Endothelial cell of umbilical vein (primary cell): ENCODE measurements at regions not wholly inside any gene's neighbourhood (a gene's known extent, or its start where the extent isn't known, plus 50 kb on each side); places are given as distances from the start of the nearest gene placed in this dataset.

ENCODE experiments used
- BruUV-seq: library from RNA; stranded (reverse); fragments of 400-500 nt; replicated peaks from 2 replicates; lab custom pipeline; 2021; lab: Mats Ljungman, UMichigan
- CTCF ChIA-PET: fragments of 300-600, 350-600 bp; sonication (Branson Sonifier 250); formaldehyde crosslinking; loops from one replicate; lab custom pipeline; 2021; ENCODE audit warnings: antibody characterized with exemption, inconsistent platforms; lab: Charles Lee
- POLR2A ChIA-PET: fragments of 300-600, 350-600 bp; sonication (Branson Sonifier 250); formaldehyde crosslinking; loops from one replicate; lab custom pipeline; 2021; ENCODE audit warnings: antibody characterized with exemption, inconsistent platforms; lab: Charles Lee
- DNase-seq: peaks from one replicate; pipeline ENCODE4 v3.0.0-alpha.2; 2011; ENCODE audit warnings: low read depth, low spot score
- FAIRE-seq: peaks from 2 replicates; lab custom pipeline; 2011; peaks lifted over from hg19 to GRCh38; lab: Jason Lieb, UNC
- H2AFZ ChIP-seq: 2 replicates; pipeline ENCODE4 v1.6.0; 2012; ENCODE audit warnings: low read depth, low read length, control low read depth, inconsistent platforms
- H3K27ac ChIP-seq: 2 replicates; pipeline ENCODE4 v1.5.1; 2011; ENCODE audit warnings: low read depth, mild to moderate bottlenecking, control low read depth, low read length, moderate library complexity; ENCODE audit not compliant: insufficient read depth
- H3K27me3 ChIP-seq, 2 experiments: 2 replicates each; pipeline versions ENCODE4 v1.6.0 to v1.6.1; 2011; ENCODE audit warnings: low read length in 2 of 2, mixed read lengths in 1 of 2; ENCODE audit not compliant: control insufficient read depth in 2 of 2, insufficient read depth in 2 of 2
- H3K36me3 ChIP-seq, 2 experiments: 2 replicates in 1 of 2; 3 replicates in 1 of 2; pipeline ENCODE4 v1.5.1; 2011; ENCODE audit warnings: low read length in 2 of 2, mild to moderate bottlenecking in 1 of 2, moderate library complexity in 1 of 2; ENCODE audit not compliant: control insufficient read depth in 2 of 2, insufficient read depth in 2 of 2; ENCODE audit errors: extremely low read depth in 1 of 2
- H3K4me1 ChIP-seq: 3 replicates; pipeline ENCODE4 v1.5.1; 2011; ENCODE audit warnings: mild to moderate bottlenecking, low read length; ENCODE audit not compliant: control insufficient read depth, insufficient read depth; ENCODE audit errors: extremely low read depth
- H3K4me2 ChIP-seq: 2 replicates; pipeline ENCODE4 v1.6.1; 2011; ENCODE audit warnings: low read length, control low read depth, mixed read lengths; ENCODE audit not compliant: insufficient read depth
- H3K4me3 ChIP-seq, 3 experiments: fragments of 200-600 bp in 1 of 3; sonication (generic), shearing (Covaris generic) in 1 of 3; replicated peaks in 1 of 3; 2 replicates each; pipeline ENCODE4 v1.5.1; 2011 to 2016; ENCODE audit warnings: control low read depth in 3 of 3, low read length in 3 of 3, mild to moderate bottlenecking in 2 of 3, inconsistent platforms in 1 of 3, low read depth in 1 of 3, moderate library complexity in 1 of 3; ENCODE audit not compliant: insufficient read depth in 1 of 3
- H3K79me2 ChIP-seq: 2 replicates; pipeline ENCODE4 v1.6.0; 2012; ENCODE audit warnings: low read length, inconsistent platforms; ENCODE audit not compliant: control insufficient read depth, insufficient read depth
- H3K9ac ChIP-seq: replicated peaks from 2 replicates; pipeline ENCODE3; 2011; ENCODE audit warnings: low read length, control low read depth; ENCODE audit not compliant: insufficient read depth; ENCODE audit errors: extremely low read depth
- H3K9me1 ChIP-seq: replicated peaks from 3 replicates; pipeline ENCODE4 v1.6.0; 2011; ENCODE audit warnings: mild to moderate bottlenecking, low read length; ENCODE audit not compliant: control insufficient read depth, insufficient read depth; ENCODE audit errors: extremely low read depth
- H3K9me3 ChIP-seq: replicated peaks from 2 replicates; pipeline ENCODE4 v1.5.1; 2012; ENCODE audit warnings: low read length, inconsistent platforms; ENCODE audit not compliant: control insufficient read depth, insufficient read depth
- H4K20me1 ChIP-seq: replicated peaks from 2 replicates; pipeline ENCODE3; 2011; ENCODE audit warnings: mild to moderate bottlenecking, low read length; ENCODE audit not compliant: control insufficient read depth, insufficient read depth; ENCODE audit errors: extremely low read depth
- CTCF ChIP-seq, 2 donors: IDR thresholded peaks; 1 replicate in 1 of 2; 2 replicates in 1 of 2; pipeline ENCODE4 v1.5.1; 2011; ENCODE audit warnings: low read length in 2 of 2, mild to moderate bottlenecking in 2 of 2, moderate library complexity in 2 of 2, control low read depth in 1 of 2, inconsistent platforms in 1 of 2, low read depth in 1 of 2; ENCODE audit not compliant: insufficient read depth in 1 of 2; ENCODE audit errors: extremely low read depth in 1 of 2
- EZH2 ChIP-seq: IDR thresholded peaks from 2 replicates; pipeline ENCODE4 v1.6.1; 2012; ENCODE audit warnings: borderline replicate concordance, low read depth, mild to moderate bottlenecking, moderate library complexity, low read length, inconsistent platforms; ENCODE audit not compliant: severe bottlenecking
- FOS ChIP-seq: IDR thresholded peaks from 2 replicates; pipeline ENCODE4 v1.6.1; 2011; ENCODE audit warnings: mild to moderate bottlenecking, low read length, moderate library complexity, borderline replicate concordance; ENCODE audit not compliant: insufficient read depth
- GATA2 ChIP-seq: IDR thresholded peaks from 2 replicates; pipeline ENCODE4 v1.7.0; 2011; ENCODE audit warnings: low read depth, mild to moderate bottlenecking, moderate library complexity, mixed read lengths, low read length; ENCODE audit not compliant: insufficient read length, insufficient read depth
- JUN ChIP-seq: IDR thresholded peaks from 2 replicates; pipeline ENCODE4 v1.6.1; 2011; ENCODE audit warnings: borderline replicate concordance, low read depth; ENCODE audit not compliant: insufficient read length, insufficient read depth
- MAX ChIP-seq: IDR thresholded peaks from 2 replicates; pipeline ENCODE4 v1.6.1; 2011; ENCODE audit not compliant: insufficient read depth, insufficient read length
- MYC ChIP-seq: IDR thresholded peaks from one replicate; pipeline ENCODE4 v1.6.1; 2011; ENCODE audit warnings: mild to moderate bottlenecking, low read depth, low read length
- POLR2A ChIP-seq: IDR thresholded peaks from 2 replicates; pipeline ENCODE4 v1.6.1; 2012; ENCODE audit warnings: low read depth, mild to moderate bottlenecking, control low read depth, low read length
- POLR2AphosphoS5 ChIP-seq: IDR thresholded peaks from 2 replicates; pipeline ENCODE4 v1.6.1; 2012; ENCODE audit warnings: low read depth, mild to moderate bottlenecking, control low read depth, low read length, moderate library complexity; ENCODE audit not compliant: insufficient read depth
- dilution Hi-C: fragments of 300-500 bp; cut with MboI; formaldehyde crosslinking; loops from one replicate; pipeline ENCODE4 v1.15.0; 2019; ENCODE audit warnings: low sequenced_read_pairs; ENCODE audit not compliant: extremely low pct_ligation_motif_present
- intact Hi-C: fragments of 100-400 bp; cut with micrococcal nuclease; formaldehyde crosslinking; loops from one replicate; pipeline ENCODE4 v1.10.0; 2022

DNA sequence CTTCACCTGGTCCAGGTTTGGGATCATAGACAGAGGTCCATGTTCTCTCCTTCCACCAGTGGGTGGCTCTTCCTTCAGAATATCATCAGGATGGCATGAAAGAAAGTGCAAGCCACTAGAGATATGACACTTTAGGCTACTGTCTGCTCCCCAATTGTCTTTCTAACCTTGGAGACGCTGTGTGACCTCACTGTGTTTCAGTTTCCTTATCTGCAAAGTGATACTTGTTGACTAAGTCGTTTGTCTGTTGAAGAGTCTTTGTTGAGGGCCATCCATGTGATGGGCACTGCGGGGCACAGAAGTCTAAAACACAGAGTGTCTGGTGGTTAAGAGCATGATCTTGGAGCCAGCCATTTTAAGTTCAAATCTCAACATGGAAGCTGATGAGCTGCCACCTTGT lies 259.9 kb upstream of the THSD7B start:
- Histone ChIP-seq H3K36me3 (no peaks in the 10 kb centered on the region), H3K27ac (no peak overlapping the region), H3K4me3 (no peak overlapping the region), H3K9ac (no peak overlapping the region), H3K27me3 (no peaks in the 10 kb centered on the region), H3K79me2 (no peaks in the 10 kb centered on the region), H3K9me3 (peaks cover 3% of the 10 kb centered on the region), H2AFZ (no peak overlapping the region), H4K20me1 (no peaks in the 10 kb centered on the region), H3K4me2 (no peak overlapping the region), H3K9me1 (no peaks in the 10 kb centered on the region), H3K4me1 (no peaks in the 10 kb centered on the region)
- DNase-seq (no peak), FAIRE-seq (no peak)
- dilution Hi-C loops, result no loop called here
- ChIA-PET POLR2A (no interaction called here), CTCF (no interaction called here)
- TF ChIP-seq POLR2A (no peak), EZH2 (no peak)
- no TSS peak for BruUV-seq
- intact Hi-C loops, result no loop called here

GRCh38 chr2:136502660-136503059 lies 262.7 kb upstream of the THSD7B start:
- no peak overlapping the region for H3K4me2 ChIP-seq
- DNase-seq (no peak), FAIRE-seq (no peak)
- H3K4me1 ChIP-seq, result no peaks in the 10 kb centered on the region
- H3K27ac ChIP-seq, result no peak overlapping the region
- H3K4me3 ChIP-seq, result no peak overlapping the region
- peaks cover 1% of the 10 kb centered on the region for H3K9me3 ChIP-seq
- H3K36me3 ChIP-seq, result no peaks in the 10 kb centered on the region
- H3K79me2 ChIP-seq, result no peaks in the 10 kb centered on the region
- TF ChIP-seq CTCF (IDR thresholded peaks at IDR 0.05; ENCODE audit: extremely low read depth in 1 of 2, insufficient read depth in 1 of 2, low read depth in 1 of 2, low read length in 2 of 2), result no peak
- no peak for TF ChIP-seq POLR2A
- no peak for TF ChIP-seq JUN
- no peak for TF ChIP-seq MAX
- TF ChIP-seq POLR2AphosphoS5, result no peak
- TF ChIP-seq FOS, result no peak
- TF ChIP-seq GATA2, result no peak
- no peak for TF ChIP-seq MYC
- no peak for TF ChIP-seq EZH2
- H3K27me3 ChIP-seq, result no peaks in the 10 kb centered on the region
- no peaks in the 10 kb centered on the region for H4K20me1 ChIP-seq
- intact Hi-C loops (no loop called here), dilution Hi-C loops (no loop called here)
- no TSS peak for BruUV-seq
- ChIA-PET CTCF (no interaction called here), POLR2A (no interaction called here)
- no peak overlapping the region for H3K9ac ChIP-seq
- no peak overlapping the region for H2AFZ ChIP-seq
- no peaks in the 10 kb centered on the region for H3K9me1 ChIP-seq
